ENCODE measurements at regions not wholly inside any gene's neighbourhood (a gene's known extent, or its start where the extent isn't known, plus 50 kb on each side); places are given as distances from the start of the nearest gene placed in this dataset.

GRCh38 chr10:33125522-33126517, 167.8 kb upstream of the ITGB1 start (continued):
- TF ChIP-seq ELK1 (IDR thresholded peaks at IDR 0.05; ENCODE audit: borderline replicate concordance, low read depth, low read length), result no peak

- no peak overlapping the region for H3K27ac ChIP-seq (ENCODE audit: insufficient read depth, low read length)
- no peak overlapping the region for H3K4me3 ChIP-seq (ENCODE audit: insufficient read depth, low read depth, low read length)
- no peaks in the 10 kb centered on the region for H3K79me1 ChIP-seq (ENCODE audit: low read depth in 1 of 2, low read length in 2 of 2)
- no peak overlapping the region; the same call in 1 of the 2 replicates for H3K18ac ChIP-seq (ENCODE audit: low read depth, low read length)
- DNase-seq, result no peak
- H3K9ac ChIP-seq (ENCODE audit: low read depth, low read length), result no peak overlapping the region
- no peaks in the 10 kb centered on the region for H3K9me3 ChIP-seq (ENCODE audit: control insufficient read depth, insufficient read depth, low read length)
- peak overlapping the region; percentile 27; the same call in 1 of the 2 replicates for H2AK5ac ChIP-seq (ENCODE audit: low read depth, low read length)
- in situ Hi-C loops (cut with MboI; ENCODE audit: low sequenced_read_pairs) (loop anchor here (10.0 kb wide), 1 partner anchor 110 kb away; no protein-coding TSS in a partner anchor), intact Hi-C loops (cut with micrococcal nuclease) (loop anchor here (10.0 kb wide), 1 partner anchor 330 kb away; no protein-coding TSS in a partner anchor), dilution Hi-C loops (cut with HindIII; ENCODE audit: low sequenced_read_pairs, unreplicated experiment) (no loop called here)
- WGBS, 2 experiments (ENCODE audit: extremely low coverage in 2 of 2, insufficient read length in 1 of 2), result 100% methylated on average over 1 of the region's 5 CpGs; no CpG with 5 or more reads in 1 of the 2 experiments
- H2BK120ac ChIP-seq (ENCODE audit: low read depth, low read length), result peak overlapping the region; percentile 42; the same call in 1 of the 2 replicates
- H4K5ac ChIP-seq (ENCODE audit: low read depth, low read length), result no peak overlapping the region
- H3K4ac ChIP-seq (ENCODE audit: low read depth, low read length), result peak overlapping the region; percentile 22; the same call in 1 of the 2 replicates
- CTCF ChIA-PET, result no interaction called here
- H3K4me1 ChIP-seq (ENCODE audit: control insufficient read depth, insufficient read depth, low read length), result peaks cover 26% of the 10 kb centered on the region
- no TSS peak for BruUV-seq (replicated peaks)
- H3K23ac ChIP-seq (ENCODE audit: low read depth, low read length), result no peak overlapping the region
- H3K14ac ChIP-seq (replicated peaks; ENCODE audit: low read depth, low read length), result no peak overlapping the region; the same call in 1 of the 2 replicates
- no peaks in the 10 kb centered on the region for H3K36me3 ChIP-seq (ENCODE audit: control insufficient read depth, insufficient read depth, low read length)
- no peak overlapping the region; the same call in 1 of the 2 replicates for H4K91ac ChIP-seq (ENCODE audit: insufficient read depth, low read depth, low read length)
- POLR2A ChIA-PET (ENCODE audit: unreplicated experiment), result no interaction called here
- peak overlapping the region; percentile 80; the same call in 2 of the 3 replicates for H2BK15ac ChIP-seq (ENCODE audit: low read depth, low read length)
- H4K8ac ChIP-seq (ENCODE audit: low read depth in 2 of 2, low read length in 2 of 2), result no peak overlapping the region; a peak in 1 of 4 replicates
- ATAC-seq (ENCODE audit: low read depth), result no peak
- H3K27me3 ChIP-seq (ENCODE audit: control insufficient read depth, insufficient read depth, low read length), result no peaks in the 10 kb centered on the region
- no peak overlapping the region for H3K4me2 ChIP-seq (ENCODE audit: low read depth, low read length)
- H3K56ac ChIP-seq (ENCODE audit: extremely low read depth, insufficient read depth, low read length), result no peak overlapping the region
- H2AFZ ChIP-seq (replicated peaks; ENCODE audit: low read length, poor library complexity), result no peak overlapping the region
- H4K20me1 ChIP-seq (ENCODE audit: insufficient read depth, low read length), result no peaks in the 10 kb centered on the region
- peaks cover 13% of the 10 kb centered on the region for H3K9me1 ChIP-seq (ENCODE audit: insufficient read depth, low read length)
- H2AK9ac ChIP-seq (replicated peaks; ENCODE audit: low read depth, low read length, poor library complexity), result peak overlapping the region; percentile 26
- H2BK5ac ChIP-seq (ENCODE audit: low read depth, low read length, poor library complexity, severe bottlenecking), result no peak overlapping the region
- H2BK20ac ChIP-seq (ENCODE audit: low read depth, low read length), result peak overlapping the region; percentile 60
- TF ChIP-seq SMC3 (IDR thresholded peaks at IDR 0.05; ENCODE audit: low read depth, low read length) (no peak), USF2 (IDR thresholded peaks at IDR 0.05; ENCODE audit: low read depth, low read length) (no peak), ELK1 (IDR thresholded peaks at IDR 0.05; ENCODE audit: borderline replicate concordance, low read depth, low read length) (no peak), CTCF (conservative IDR thresholded peaks at IDR 0.05; ENCODE audit: low read depth, low read length) (no peak), RFX5 (IDR thresholded peaks at IDR 0.05; ENCODE audit: low read depth, low read length) (no peak), MAFK (IDR thresholded peaks at IDR 0.05; ENCODE audit: low read depth, low read length) (no peak), RCOR1 (IDR thresholded peaks at IDR 0.05; ENCODE audit: insufficient replicate concordance, low read length) (no peak), MAZ (IDR thresholded peaks at IDR 0.05; ENCODE audit: borderline replicate concordance, low read depth, low read length) (no peak)
Observed at GRCh38 chr10:33125111-33125510, 167.1 kb upstream of the ITGB1 start.
